Stimulated activated CD4-positive, alpha-beta T cell treated with anti-CD3 and anti-CD28 coated beads, Interleukin-1b, Interleukin-23, amount 100 ng/mL, for 24 hours (primary cell): ENCODE measurements at regions not wholly inside any gene's neighbourhood (a gene's known extent, or its start where the extent isn't known, plus 50 kb on each side); places are given as distances from the start of the nearest gene placed in this dataset.

Experiments used
- DNase-seq, 4 experiments: peaks; one replicate each; pipeline ENCODE4 v3.0.0-alpha.2; 2020; ENCODE audit warnings: low read depth in 4 of 4, low spot score in 1 of 4

- no peak for DNase-seq
Measured at GRCh38 chr10:107899502-107900062, 735.1 kb upstream of the SORCS1 start.

- DNase-seq, result no peak
Measured at GRCh38 chr10:107899075-107899474, 734.6 kb upstream of the SORCS1 start.

- DNase-seq, result no peak
Measured at GRCh38 chr10:107898392-107898791, 733.9 kb upstream of the SORCS1 start.

GRCh38 chr10:107894516-107894915 lies 730.0 kb upstream of the SORCS1 start:
- DNase-seq, result no peak

- no peak for DNase-seq
Measured at GRCh38 chr10:107889105-107889504, 724.6 kb upstream of the SORCS1 start.

- no peak for DNase-seq
Measured at GRCh38 chr10:107880185-107880584, 715.7 kb upstream of the SORCS1 start.

- DNase-seq, result no peak
Measured at GRCh38 chr10:107873007-107873406, 708.5 kb upstream of the SORCS1 start.

- DNase-seq, result no peak
Measured at GRCh38 chr10:107865691-107866090, 701.2 kb upstream of the SORCS1 start.

GRCh38 chr10:107859065-107859464 lies 694.6 kb upstream of the SORCS1 start:
- no peak for DNase-seq

GRCh38 chr10:107856047-107856315 lies 691.5 kb upstream of the SORCS1 start:
- no peak for DNase-seq

GRCh38 chr10:107855301-107856046 lies 691.0 kb upstream of the SORCS1 start:
- DNase-seq, result no peak

- no peak for DNase-seq
Measured at GRCh38 chr10:107848726-107849360, 684.3 kb upstream of the SORCS1 start.

- no peak for DNase-seq
Measured at GRCh38 chr10:107847620-107848019, 683.1 kb upstream of the SORCS1 start.

- no peak for DNase-seq
Measured at GRCh38 chr10:107834706-107835105, 670.2 kb upstream of the SORCS1 start.

- no peak for DNase-seq
Measured at GRCh38 chr10:107831772-107832171, 667.3 kb upstream of the SORCS1 start.

GRCh38 chr10:107829161-107829560 lies 664.7 kb upstream of the SORCS1 start:
- DNase-seq, result no peak

GRCh38 chr10:107826171-107826570 lies 661.7 kb upstream of the SORCS1 start:
- no peak for DNase-seq

GRCh38 chr10:107814865-107815487 lies 650.5 kb upstream of the SORCS1 start:
- peak in 1 of 4 experiments; percentile 0 for DNase-seq

- DNase-seq, result no peak
Measured at GRCh38 chr10:107813451-107814162, 649.1 kb upstream of the SORCS1 start.

- no peak for DNase-seq
Measured at GRCh38 chr10:107809889-107810288, 645.4 kb upstream of the SORCS1 start.

GRCh38 chr10:107807836-107808235 lies 643.3 kb upstream of the SORCS1 start:
- no peak for DNase-seq

GRCh38 chr10:107806026-107806425 lies 641.5 kb upstream of the SORCS1 start:
- no peak for DNase-seq
